ACHN (cell line): ENCODE measurements at regions not wholly inside any gene's neighbourhood (a gene's known extent, or its start where the extent isn't known, plus 50 kb on each side); places are given as distances from the start of the nearest gene placed in this dataset.

Experiments used
- DNase-seq: peaks from one replicate; pipeline ENCODE4 v3.0.0-alpha.2; 2015
- in situ Hi-C: cut with HindIII; loops from 2 replicates; pipeline ENCODE4 v1.10.0; 2017; ENCODE audit warnings: low sequenced_read_pairs, low pct_ligation_motif_present, low pct_unique_long_range_greater_than_20kb

DNA sequence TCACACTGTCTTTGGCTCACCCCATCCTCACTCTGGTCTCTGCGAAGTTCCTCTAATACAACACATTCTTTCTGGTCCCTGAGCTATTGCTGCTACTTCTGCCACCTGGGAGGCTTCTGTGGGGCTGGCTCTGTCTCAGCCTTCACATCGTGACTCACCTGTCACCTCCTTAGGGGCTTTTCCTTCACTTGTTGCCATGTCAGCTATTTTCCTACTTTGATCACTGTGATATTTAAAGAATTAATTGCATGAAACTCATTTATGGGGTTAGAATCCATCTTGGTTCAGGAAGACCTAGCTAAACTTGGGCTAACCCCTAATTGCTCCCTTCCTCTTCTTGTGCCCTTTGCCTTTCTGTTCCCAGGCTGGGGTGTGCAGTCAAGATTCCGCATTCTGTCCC is 346.9 kb downstream of the WDR72 start:
- in situ Hi-C loops: no loop called here
- no peak for DNase-seq

GRCh38 chr15:53404930-53405493 is 354.5 kb downstream of the WDR72 start:
- DNase-seq: no peak
- in situ Hi-C loops: no loop called here

DNA sequence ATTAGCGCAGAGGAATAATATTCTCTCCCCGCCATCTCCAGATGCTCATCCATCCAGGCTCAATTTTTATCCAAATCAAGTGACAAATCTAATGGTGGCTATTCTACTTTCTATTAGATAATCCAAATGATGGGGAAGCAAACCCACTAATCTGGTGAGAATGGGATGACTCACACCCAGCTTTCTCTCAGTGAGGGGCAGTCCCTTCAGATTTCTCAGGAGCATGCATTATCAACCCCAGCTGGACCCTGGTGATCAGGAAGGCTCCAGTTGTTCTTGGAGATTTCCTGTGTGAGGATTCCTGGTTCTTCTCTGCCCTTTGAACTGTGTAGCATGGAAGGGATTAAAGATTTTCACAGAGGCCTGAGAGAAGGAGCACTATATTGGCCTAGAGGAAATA is 358.0 kb downstream of the WDR72 start:
- in situ Hi-C loops: no loop called here
- no peak for DNase-seq

DNA sequence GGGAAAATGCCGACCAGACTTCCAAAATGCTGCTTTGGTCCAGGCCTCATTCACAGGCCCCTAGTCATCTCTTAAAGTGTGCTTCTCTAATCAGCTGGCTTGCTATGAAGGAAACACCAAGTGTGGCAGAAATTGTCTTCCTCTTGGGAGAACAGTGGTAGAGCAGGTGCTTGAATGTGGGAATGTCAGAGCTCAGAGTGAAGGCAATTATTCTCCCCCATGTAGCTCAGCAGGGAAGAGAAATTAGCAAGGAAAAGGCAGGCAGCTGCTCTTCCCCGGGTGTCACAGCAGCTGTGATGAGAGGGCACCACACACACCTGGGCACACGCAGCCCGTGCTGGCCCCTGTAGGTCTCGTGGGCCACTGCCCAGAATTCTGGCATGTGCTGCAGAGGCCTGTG is 358.5 kb downstream of the WDR72 start:
- no peak for DNase-seq
- in situ Hi-C loops: no loop called here

GRCh38 chr15:53397041-53397616 is 362.3 kb downstream of the WDR72 start:
- in situ Hi-C loops: no loop called here

GRCh38 chr15:53395871-53396270 is 363.6 kb downstream of the WDR72 start:
- in situ Hi-C loops: no loop called here
- DNase-seq: no peak

More at GRCh38 chr15:53397041-53397616, 362.3 kb downstream of the WDR72 start:
- DNase-seq: no peak

- no peak for DNase-seq
- in situ Hi-C loops: no loop called here
Observed at GRCh38 chr15:53390549-53390948, 368.9 kb downstream of the WDR72 start.

DNA sequence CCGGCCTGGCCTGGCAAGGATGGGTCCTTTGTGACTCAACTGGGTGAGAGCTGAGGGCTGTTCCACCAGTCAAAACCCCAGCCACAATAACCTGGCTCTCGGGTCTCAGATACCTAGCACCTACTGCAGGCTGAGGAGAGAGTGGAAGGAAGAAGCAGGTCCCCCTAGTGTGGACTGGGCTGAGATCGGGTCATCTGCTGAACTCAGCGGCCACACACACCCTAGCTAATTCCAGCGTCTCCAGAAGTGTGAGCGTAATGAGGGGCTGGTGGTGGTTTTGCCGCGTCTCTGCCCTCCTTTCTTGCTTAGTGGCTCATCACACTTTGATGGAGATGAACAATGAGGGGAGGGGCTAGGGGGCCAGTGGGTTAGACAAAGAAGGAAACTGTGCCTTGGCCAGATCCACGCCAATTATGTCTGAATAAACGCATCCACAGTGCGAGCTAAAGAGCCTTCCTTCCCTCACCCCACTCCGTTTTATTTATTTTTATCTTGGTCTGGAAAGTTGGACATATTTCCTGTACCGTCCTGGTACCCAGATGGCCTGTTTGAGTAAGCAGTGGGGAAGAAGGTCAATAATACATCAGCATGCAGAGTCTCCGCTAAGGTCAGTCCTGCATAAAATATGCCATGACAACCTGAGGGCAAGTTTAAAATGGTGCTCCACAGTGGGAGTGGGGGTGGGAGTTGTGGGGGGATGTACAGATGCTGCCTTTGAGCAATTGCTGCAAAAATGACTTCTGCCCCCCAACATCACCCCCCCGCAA is 370.0 kb downstream of the WDR72 start:
- in situ Hi-C loops: no loop called here
- no peak for DNase-seq

GRCh38 chr15:53384417-53384816 is 375.0 kb downstream of the WDR72 start:
- in situ Hi-C loops: no loop called here
- peak; percentile 15 for DNase-seq

DNA sequence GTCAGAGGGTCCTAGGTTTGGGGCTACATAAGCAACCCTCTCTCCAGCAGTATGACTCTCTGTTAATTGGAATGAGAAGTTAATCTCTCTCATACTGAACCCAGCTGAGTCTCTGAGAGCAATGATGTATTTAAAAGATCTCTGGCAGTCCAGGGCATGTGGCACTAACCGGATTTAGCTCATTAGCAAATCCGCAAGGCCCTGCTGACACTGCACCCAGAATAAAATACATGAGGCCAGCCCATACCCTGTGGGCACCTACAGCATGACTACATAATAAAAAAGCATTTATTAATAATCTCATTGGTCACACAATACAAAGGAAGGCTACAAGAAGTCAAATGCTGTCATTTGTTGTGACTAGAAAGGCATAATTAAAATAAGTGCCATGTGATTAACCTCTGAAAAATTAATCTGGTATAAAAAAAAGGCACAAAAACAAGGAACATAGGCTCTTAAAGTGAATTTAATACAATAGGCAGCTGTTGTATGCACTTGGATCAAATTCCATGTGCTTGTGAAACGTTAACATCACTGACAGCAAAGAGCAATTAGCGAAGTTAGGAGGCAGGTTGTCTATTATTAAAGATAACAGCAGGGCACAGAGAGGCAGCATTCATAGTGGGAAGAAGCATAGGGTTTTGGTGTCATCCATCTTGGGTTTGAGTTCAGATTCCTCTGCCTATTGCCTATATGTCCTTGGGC is 381.2 kb downstream of the WDR72 start:
- in situ Hi-C loops: no loop called here
- no peak for DNase-seq

GRCh38 chr15:53367740-53368139 is 391.7 kb downstream of the WDR72 start:
- in situ Hi-C loops: no loop called here

GRCh38 chr15:53360881-53361280 is 398.6 kb downstream of the WDR72 start:
- in situ Hi-C loops: no loop called here
- DNase-seq: no peak

More at GRCh38 chr15:53367740-53368139, 391.7 kb downstream of the WDR72 start:
- no peak for DNase-seq

DNA sequence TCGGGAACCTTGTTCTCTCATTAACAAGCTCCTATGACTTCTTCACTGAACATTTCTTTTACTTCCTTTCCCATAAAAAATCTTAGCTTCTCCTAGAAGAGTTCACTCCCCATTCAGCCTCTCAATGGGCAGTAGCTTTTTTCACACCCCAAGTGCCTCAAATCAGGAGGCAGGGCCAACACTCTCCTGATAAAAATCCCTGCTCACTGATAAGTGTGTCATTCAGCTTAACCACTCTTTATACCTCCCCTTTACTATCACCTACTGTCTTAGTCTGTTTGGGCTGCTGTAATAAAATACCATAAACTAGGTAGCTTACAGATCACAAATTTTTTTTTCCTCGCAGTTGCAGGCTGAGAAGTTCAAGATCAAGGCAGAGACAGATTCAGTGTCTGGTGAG is 400.4 kb downstream of the WDR72 start:
- in situ Hi-C loops: no loop called here
- no peak for DNase-seq

DNA sequence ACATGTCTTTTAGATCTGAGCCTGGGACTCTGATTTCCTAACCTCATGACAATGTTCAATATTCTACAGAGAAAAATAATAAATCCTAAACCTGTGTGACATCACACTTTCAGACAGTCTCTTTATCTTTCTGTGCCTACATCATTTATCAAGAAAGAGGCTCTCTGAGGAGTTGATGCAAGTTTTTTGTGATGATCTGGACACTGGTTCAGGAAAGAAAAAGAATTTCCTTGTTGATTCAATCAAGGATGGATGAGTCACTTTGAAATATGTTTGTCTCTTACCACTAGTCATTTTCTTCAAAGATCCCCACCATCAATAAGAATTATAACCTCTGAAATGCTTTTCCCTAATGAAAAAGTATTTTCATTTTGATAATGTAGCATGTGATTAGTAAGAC is 404.6 kb downstream of the WDR72 start:
- in situ Hi-C loops: no loop called here
- DNase-seq: no peak

DNA sequence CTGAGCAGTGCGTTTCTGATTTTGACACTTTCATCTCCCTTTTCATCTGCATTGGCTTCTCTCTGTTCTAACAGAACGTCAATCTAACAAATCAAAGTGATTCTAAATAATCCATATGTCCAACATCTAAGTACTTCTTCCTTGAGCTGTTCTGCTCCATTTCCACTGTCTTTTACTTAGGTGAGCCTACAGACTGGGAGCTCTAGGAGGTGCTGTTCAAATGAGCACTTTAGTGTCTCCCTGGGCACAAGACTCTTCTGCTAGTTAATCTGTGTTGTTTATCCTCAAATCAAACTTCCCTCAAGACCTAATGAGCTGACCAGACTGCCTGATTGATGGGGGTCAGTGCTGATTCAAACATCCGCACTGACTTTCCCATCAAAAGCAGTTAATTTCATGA is 408.1 kb downstream of the WDR72 start:
- in situ Hi-C loops: no loop called here

DNA sequence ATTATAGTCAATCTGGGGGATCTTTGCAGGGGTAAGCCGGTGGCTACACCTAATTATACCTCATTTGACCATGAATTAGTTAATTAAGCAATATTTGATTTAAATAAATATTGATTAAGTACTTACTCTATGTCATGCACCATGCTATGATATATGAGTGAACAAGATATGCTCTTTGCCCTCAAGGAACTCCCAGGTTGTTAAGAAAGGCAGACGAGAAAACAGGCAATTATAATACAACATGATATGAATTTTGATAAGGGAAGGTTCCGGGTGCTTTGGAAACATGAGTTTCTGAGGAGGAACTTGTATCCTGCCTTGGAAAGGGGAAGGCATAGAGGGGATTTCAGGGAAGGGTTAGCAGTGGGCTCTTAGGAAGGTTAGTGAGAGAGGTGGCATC is 412.9 kb downstream of the WDR72 start:
- no peak for DNase-seq
- in situ Hi-C loops: no loop called here

More for the DNA sequence above, 408.1 kb downstream of the WDR72 start:
- DNase-seq: no peak

- in situ Hi-C loops: no loop called here
- no peak for DNase-seq
Observed at GRCh38 chr15:53331328-53332190, 427.9 kb downstream of the WDR72 start.

DNA sequence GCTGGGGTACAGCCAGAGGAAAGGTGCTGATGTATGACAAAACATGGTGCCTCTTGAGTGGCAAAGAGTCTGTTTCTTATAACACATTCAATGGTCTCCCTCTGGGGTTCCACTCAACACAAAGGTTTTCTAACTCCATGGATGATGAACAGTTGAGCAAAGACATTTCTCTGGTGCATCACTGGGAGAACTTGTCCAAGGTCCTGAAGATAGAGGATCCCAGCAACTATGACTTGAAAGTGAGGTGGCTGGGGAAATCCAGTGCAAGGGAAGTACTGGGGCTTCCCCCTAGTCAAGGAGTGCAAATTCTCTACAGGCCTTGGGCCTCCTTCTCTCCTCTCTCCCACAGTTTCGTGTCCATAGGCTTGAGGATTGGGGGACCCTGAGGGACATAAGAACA is 431.1 kb downstream of the WDR72 start:
- in situ Hi-C loops: no loop called here
- no peak for DNase-seq

DNA sequence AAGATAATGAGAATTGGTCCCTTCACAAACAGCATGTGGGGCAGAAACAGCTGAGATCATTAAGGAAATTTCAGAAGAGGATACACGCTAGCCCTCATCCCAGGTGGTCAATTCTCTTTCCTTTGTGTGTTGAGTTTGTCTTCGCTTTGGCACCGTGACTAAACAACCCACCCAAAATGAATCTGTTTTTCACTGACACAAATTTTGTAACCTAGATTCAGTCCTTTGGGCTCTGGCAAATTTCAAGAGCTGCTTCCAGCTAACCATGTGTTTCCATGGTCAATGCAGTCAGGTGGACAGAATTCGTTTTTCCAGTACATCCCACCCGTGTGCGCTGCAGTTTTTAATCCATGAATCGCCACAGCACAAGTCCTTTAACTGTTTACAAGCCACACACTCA is 435.4 kb downstream of the WDR72 start:
- in situ Hi-C loops: no loop called here
- DNase-seq: no peak
